K562 (cell line): ENCODE measurements at regions not wholly inside any gene's neighbourhood (a gene's known extent, or its start where the extent isn't known, plus 50 kb on each side); places are given as distances from the start of the nearest gene placed in this dataset.

Experiments used
- ATAC-seq: fragments of 200-7000 bp; cut with Tn5 transposase; 3 replicates; pipeline ENCODE4 v1.9.1; 2020; ENCODE audit warnings: moderate library complexity
- BruUV-seq: library from RNA; stranded (reverse); fragments of 400-500 nt; replicated peaks from 2 replicates; lab custom pipeline; 2021; lab: Mats Ljungman, UMichigan
- CTCF ChIA-PET: fragments of 300-600 bp; formaldehyde crosslinking; extraction: SDS; loops from one replicate; lab custom pipeline; 2021; ENCODE audit warnings: low intra/inter-chr PET ratio; lab: Yijun Ruan, JAX
- POLR2A ChIA-PET: fragments of 300-600, 350-650 bp; sonication (Branson Sonifier 250); formaldehyde crosslinking; extraction: SDS; loops from one replicate; lab custom pipeline; 2021; ENCODE audit warnings: antibody characterized with exemption, inconsistent platforms; lab: Yijun Ruan, JAX
- DNase-seq, 4 experiments: peaks; one replicate each; pipeline versions ENCODE4 v3.0.0 to v3.0.0-alpha.2; 2011 to 2018; ENCODE audit warnings: low spot score in 3 of 4, mixed read lengths in 3 of 4; ENCODE audit errors: extremely low read depth in 1 of 4
- FAIRE-seq: peaks from 2 replicates; lab custom pipeline; 2011; peaks lifted over from hg19 to GRCh38; lab: Jason Lieb, UNC
- H2AFZ ChIP-seq: 2 replicates; pipeline ENCODE4 v1.6.0; 2011; ENCODE audit warnings: low read depth, low read length, control low read depth, inconsistent platforms
- H3K27ac ChIP-seq: fragments of 200-600 bp; 3 replicates; pipeline ENCODE4 v1.8.0; 2011; ENCODE audit warnings: low read depth, mild to moderate bottlenecking, control low read depth, inconsistent platforms, low read length, moderate library complexity, mixed read lengths; ENCODE audit errors: extremely low read depth
- H3K27me3 ChIP-seq, 2 experiments: fragments of 300-600 bp in 1 of 2; 2 replicates in 1 of 2; 3 replicates in 1 of 2; pipeline versions ENCODE4 v1.6.0 to v1.8.0; 2011; ENCODE audit warnings: inconsistent platforms in 2 of 2, low read length in 2 of 2, mild to moderate bottlenecking in 1 of 2, mixed read lengths in 1 of 2, moderate library complexity in 1 of 2; ENCODE audit not compliant: control insufficient read depth in 2 of 2, insufficient read depth in 2 of 2
- H3K36me3 ChIP-seq: fragments of 300-600 bp; 3 replicates; pipeline ENCODE4 v1.8.0; 2011; ENCODE audit warnings: mild to moderate bottlenecking, low read length, inconsistent platforms; ENCODE audit not compliant: control insufficient read depth, insufficient read depth
- H3K4me1 ChIP-seq, 2 experiments: fragments of 200-600 bp in 1 of 2; replicated peaks in 1 of 2; 2 replicates in 1 of 2; 3 replicates in 1 of 2; pipeline versions ENCODE4 v1.5.1 to v1.8.0; 2011; ENCODE audit warnings: inconsistent platforms in 2 of 2, low read length in 2 of 2, mild to moderate bottlenecking in 1 of 2, mixed read lengths in 1 of 2, moderate library complexity in 1 of 2; ENCODE audit not compliant: control insufficient read depth in 2 of 2, insufficient read depth in 2 of 2
- H3K4me2 ChIP-seq: 2 replicates; pipeline ENCODE4 v1.6.1; 2011; ENCODE audit warnings: low read length, control low read depth, inconsistent platforms, mixed read lengths; ENCODE audit not compliant: insufficient read depth
- H3K4me3 ChIP-seq: fragments of 200-600 bp; sonication (generic), shearing (Covaris generic); 2 replicates; pipeline ENCODE4 v1.5.1; 2016; ENCODE audit warnings: control low read depth, inconsistent platforms
- H3K79me2 ChIP-seq: fragments of 200-600 bp; 3 replicates; pipeline ENCODE4 v1.8.0; 2011; ENCODE audit warnings: low read length, inconsistent platforms; ENCODE audit not compliant: control insufficient read depth, insufficient read depth
- H3K9ac ChIP-seq, 2 experiments: 2 replicates each; pipeline versions ENCODE4 v1.6.0 to v1.6.1; 2011; ENCODE audit warnings: low read depth in 2 of 2, low read length in 2 of 2, control low read depth in 1 of 2, inconsistent platforms in 1 of 2, mild to moderate bottlenecking in 1 of 2, mixed read lengths in 1 of 2; ENCODE audit not compliant: insufficient read depth in 1 of 2
- H3K9me1 ChIP-seq: one replicate; pipeline ENCODE4 v1.6.0; 2011; ENCODE audit warnings: inconsistent platforms, mild to moderate bottlenecking, low read length, moderate library complexity; ENCODE audit not compliant: control insufficient read depth, insufficient read depth
- H3K9me3 ChIP-seq: replicated peaks from 2 replicates; pipeline ENCODE4 v1.5.1; 2011; ENCODE audit warnings: low read depth, low read length, inconsistent platforms; ENCODE audit not compliant: control insufficient read depth, insufficient read depth
- H4K20me1 ChIP-seq: replicated peaks from 2 replicates; pipeline ENCODE4 v1.6.1; 2011; ENCODE audit warnings: low read length, inconsistent platforms, mixed read lengths; ENCODE audit not compliant: control insufficient read depth, insufficient read depth
- CEBPB ChIP-seq: fragments of 450-650 bp; IDR thresholded peaks from 2 replicates; pipeline ENCODE4 v1.6.1; 2016; ENCODE audit warnings: missing genetic modification characterization, missing compliant biosample characterization
- FOXK1 ChIP-seq: sonication (generic); formaldehyde crosslinking; IDR thresholded peaks from 2 replicates; pipeline ENCODE4 v1.8.0; 2022; ENCODE audit warnings: missing genetic modification reagents, mild to moderate bottlenecking, borderline replicate concordance
- MTA1 ChIP-seq: fragments of 450-650 bp; IDR thresholded peaks from 2 replicates; pipeline ENCODE4 v1.6.1; 2017; ENCODE audit warnings: borderline replicate concordance
- NFIX ChIP-seq: fragments of 250-450 bp; sonication (Bioruptor Pico); IDR thresholded peaks from 2 replicates; pipeline ENCODE4 v1.4.0; 2020; ENCODE audit warnings: low read depth, mild to moderate bottlenecking, moderate library complexity
- NONO ChIP-seq, 2 experiments: fragments of 200-400 bp in 1 of 2; fragments of 450-650 bp in 1 of 2; formaldehyde crosslinking in 1 of 2; IDR thresholded peaks; 2 replicates each; pipeline ENCODE4 v1.6.1; 2017; ENCODE audit warnings: low read depth in 2 of 2, mild to moderate bottlenecking in 2 of 2, moderate library complexity in 2 of 2, low read length in 1 of 2
- PHB ChIP-seq: fragments of 250-450 bp; sonication (Bioruptor Pico); IDR thresholded peaks from 2 replicates; pipeline ENCODE4 v1.5.0; 2021
- RNF219 ChIP-seq: fragments of 250-450 bp; sonication (Bioruptor Pico); IDR thresholded peaks from 2 replicates; pipeline ENCODE4 v1.5.0; 2022; ENCODE audit warnings: mild to moderate bottlenecking
- SRSF7 ChIP-seq: fragments of 200-400 bp; formaldehyde crosslinking; optimal IDR thresholded peaks from 2 replicates; pipeline ENCODE3; 2017; ENCODE audit warnings: mild to moderate bottlenecking, low read depth, low read length
- THRA ChIP-seq: fragments of 450-650 bp; IDR thresholded peaks from 2 replicates; pipeline ENCODE4 v1.6.1; 2017; ENCODE audit warnings: mild to moderate bottlenecking, moderate library complexity
- TRIM28 ChIP-seq: fragments of 450-650 bp; IDR thresholded peaks from 2 replicates; pipeline ENCODE4 v1.6.1; 2017
- ZBTB34 ChIP-seq: fragments of 250-450 bp; sonication (Bioruptor Pico); IDR thresholded peaks from 2 replicates; pipeline ENCODE4 v1.8.0; 2021; ENCODE audit warnings: mild to moderate bottlenecking, moderate library complexity
- ZFX ChIP-seq: sonication (generic); formaldehyde crosslinking; IDR thresholded peaks from 2 replicates; pipeline ENCODE4 v1.8.0; 2022; ENCODE audit warnings: mild to moderate bottlenecking, missing genetic modification reagents, moderate library complexity
- ZNF184 ChIP-seq: sonication (generic); formaldehyde crosslinking; IDR thresholded peaks from 2 replicates; pipeline ENCODE4 v1.5.0; 2020; ENCODE audit warnings: missing genetic modification reagents
- WGBS: fragments of 100-300 bp; shearing (Covaris generic); methylation state at CpG from one replicate; pipeline ENCODE4 v1.1.6; 2016; ENCODE audit warnings: low coverage, mixed read lengths; ENCODE audit not compliant: insufficient coverage; ENCODE audit errors: missing lambda C conversion rate; 5-methylcytosine and 5-hydroxymethylcytosine counted together
- in situ Hi-C: fragments of 300-500 bp; cut with MboI; formaldehyde crosslinking; loops from 4 replicates; pipeline ENCODE4 v1.15.0; 2018; ENCODE audit warnings: inconsistent platforms, mixed read lengths
- intact Hi-C: fragments of 100-400 bp; cut with micrococcal nuclease; formaldehyde crosslinking; loops from 2 replicates; pipeline ENCODE4 v1.14.2; 2022
- TF ChIP-seq, protein P1 (sequence below): sonication (generic); formaldehyde crosslinking; IDR thresholded peaks from 2 replicates; pipeline ENCODE4 v1.8.0; 2022; ENCODE audit warnings: missing genetic modification reagents, mild to moderate bottlenecking, borderline replicate concordance

DNA sequence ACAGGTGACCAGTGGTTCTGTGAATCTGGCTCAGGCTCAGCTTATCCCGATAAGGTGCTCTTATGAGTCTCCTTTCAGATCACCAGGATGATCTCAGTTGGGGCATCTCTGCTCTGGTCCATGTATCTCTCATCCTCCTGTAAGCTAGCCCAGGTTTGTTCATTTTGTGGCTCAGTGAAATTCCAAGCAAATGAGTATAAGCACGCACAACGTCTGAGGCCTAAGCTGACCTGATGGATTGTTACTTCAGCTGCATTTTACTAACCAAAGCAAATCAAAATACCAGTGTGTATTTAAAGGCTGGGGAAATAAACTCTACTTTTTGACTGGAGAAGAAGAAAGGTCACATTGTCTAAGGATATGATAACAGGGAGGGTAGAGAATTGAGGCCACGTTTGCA is 551.0 kb upstream of the BTBD3 start:
- H3K36me3 ChIP-seq = no peaks in the 10 kb centered on the region
- H3K9ac ChIP-seq = no peak overlapping the region
- no peak for TF ChIP-seq MTA1
- TF ChIP-seq PHB = no peak
- no peak for TF ChIP-seq TRIM28
- no peak for TF ChIP-seq CEBPB (tag)
- no peak for TF ChIP-seq THRA
- TF ChIP-seq, protein P1, sequence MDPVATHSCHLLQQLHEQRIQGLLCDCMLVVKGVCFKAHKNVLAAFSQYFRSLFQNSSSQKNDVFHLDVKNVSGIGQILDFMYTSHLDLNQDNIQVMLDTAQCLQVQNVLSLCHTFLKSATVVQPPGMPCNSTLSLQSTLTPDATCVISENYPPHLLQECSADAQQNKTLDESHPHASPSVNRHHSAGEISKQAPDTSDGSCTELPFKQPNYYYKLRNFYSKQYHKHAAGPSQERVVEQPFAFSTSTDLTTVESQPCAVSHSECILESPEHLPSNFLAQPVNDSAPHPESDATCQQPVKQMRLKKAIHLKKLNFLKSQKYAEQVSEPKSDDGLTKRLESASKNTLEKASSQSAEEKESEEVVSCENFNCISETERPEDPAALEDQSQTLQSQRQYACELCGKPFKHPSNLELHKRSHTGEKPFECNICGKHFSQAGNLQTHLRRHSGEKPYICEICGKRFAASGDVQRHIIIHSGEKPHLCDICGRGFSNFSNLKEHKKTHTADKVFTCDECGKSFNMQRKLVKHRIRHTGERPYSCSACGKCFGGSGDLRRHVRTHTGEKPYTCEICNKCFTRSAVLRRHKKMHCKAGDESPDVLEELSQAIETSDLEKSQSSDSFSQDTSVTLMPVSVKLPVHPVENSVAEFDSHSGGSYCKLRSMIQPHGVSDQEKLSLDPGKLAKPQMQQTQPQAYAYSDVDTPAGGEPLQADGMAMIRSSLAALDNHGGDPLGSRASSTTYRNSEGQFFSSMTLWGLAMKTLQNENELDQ = no peak
- no peak for TF ChIP-seq RNF219 (CRISPR knock-in tag)
- TF ChIP-seq NONO (IDR thresholded peaks at IDR 0.05; ENCODE audit: low read depth in 2 of 2, low read length in 1 of 2) = no peak
- no peak for TF ChIP-seq ZBTB34 (CRISPR knock-in tag)
- no peak for TF ChIP-seq NFIX (CRISPR knock-in tag)
- TF ChIP-seq ZFX (CRISPR knock-in tag) = no peak
- no peak for TF ChIP-seq FOXK1
- TF ChIP-seq ZNF184 (CRISPR knock-in tag) = no peak
- no peak for TF ChIP-seq SRSF7
- ChIA-PET POLR2A (no interaction called here), CTCF (no interaction called here)
- no peaks in the 10 kb centered on the region for H3K27me3 ChIP-seq
- H3K9me3 ChIP-seq = no peaks in the 10 kb centered on the region; the same call in 1 of the 2 replicates
- no peaks in the 10 kb centered on the region for H3K9me1 ChIP-seq
- no peak overlapping the region for H2AFZ ChIP-seq
- ATAC-seq = no peak
- H3K4me3 ChIP-seq = no peak overlapping the region
- H3K4me1 ChIP-seq = no peaks in the 10 kb centered on the region
- intact Hi-C loops = no loop called here
- H3K4me2 ChIP-seq = no peak overlapping the region
- no peak for FAIRE-seq
- DNase-seq = no peak
- H4K20me1 ChIP-seq = no peaks in the 10 kb centered on the region
- H3K79me2 ChIP-seq = no peaks in the 10 kb centered on the region
- in situ Hi-C loops = no loop called here
- H3K27ac ChIP-seq = no peak overlapping the region
- no TSS peak for BruUV-seq
- WGBS = 0% methylated on average over 4 of the region's 4 CpGs
